Thymus (tissue), 11 donors: ENCODE measurements at regions not wholly inside any gene's neighbourhood (a gene's known extent, or its start where the extent isn't known, plus 50 kb on each side); places are given as distances from the start of the nearest gene placed in this dataset.
"Not testable (repeated sequence)": the region's sequence is repeated elsewhere in the genome, so short reads cannot be mapped to it uniquely, and the experiment has no call there.

Source experiments
- DNase-seq, 9 donors: peaks; one replicate each; pipeline ENCODE4 v3.0.0-alpha.2; 2013; ENCODE audit warnings: low spot score in 9 of 9, low read depth in 6 of 9, missing footprints in 1 of 9
- H3K27ac ChIP-seq, 2 donors: one replicate each; pipeline ENCODE4 v1.5.1; 2013; ENCODE audit warnings: control low read depth in 1 of 2, low read depth in 1 of 2, low read length in 1 of 2, mild to moderate bottlenecking in 1 of 2, moderate library complexity in 1 of 2
- H3K27me3 ChIP-seq, 2 donors: one replicate each; pipeline ENCODE4 v1.5.1; 2013; ENCODE audit warnings: low read length in 1 of 2; ENCODE audit not compliant: control insufficient read depth in 2 of 2, insufficient read depth in 1 of 2
- H3K36me3 ChIP-seq, 2 donors: one replicate each; pipeline ENCODE4 v1.5.1; 2013; ENCODE audit warnings: low read length in 1 of 2, mild to moderate bottlenecking in 1 of 2, moderate library complexity in 1 of 2; ENCODE audit not compliant: control insufficient read depth in 2 of 2, insufficient read depth in 2 of 2
- H3K4me1 ChIP-seq, 2 donors: one replicate each; pipeline ENCODE4 v1.5.1; 2013; ENCODE audit warnings: low read length in 2 of 2; ENCODE audit not compliant: control insufficient read depth in 2 of 2, insufficient read depth in 2 of 2
- H3K4me3 ChIP-seq, 2 donors: one replicate each; pipeline ENCODE4 v1.5.1; 2013; ENCODE audit warnings: low read length in 2 of 2, control low read depth in 1 of 2, mild to moderate bottlenecking in 1 of 2
- H3K9me3 ChIP-seq, 2 donors: one replicate each; pipeline ENCODE4 v1.5.1; 2013; ENCODE audit warnings: low read length in 1 of 2, mild to moderate bottlenecking in 1 of 2; ENCODE audit not compliant: control insufficient read depth in 2 of 2, insufficient read depth in 1 of 2
- WGBS: extraction: QIAGEN DNeasy Blood & Tissue Kit; methylation state at CpG from one replicate; pipeline ENCODE4 v1.1.7; 2013; 5-methylcytosine and 5-hydroxymethylcytosine counted together
- donor health status: healthy.

GRCh38 chr3:145017959-145018358 is 1046.3 kb downstream of the DIPK2A start:
- H3K9me3 ChIP-seq, result no peaks in the 10 kb centered on the region
- no peak for DNase-seq
- no peak overlapping the region for H3K27ac ChIP-seq
- H3K27me3 ChIP-seq, result no peaks in the 10 kb centered on the region
- H3K36me3 ChIP-seq, result no peaks in the 10 kb centered on the region
- H3K4me1 ChIP-seq, result no peaks in the 10 kb centered on the region
- H3K4me3 ChIP-seq, result no peak overlapping the region
- 91% methylated on average over 1 of the region's 1 CpG for WGBS

GRCh38 chr3:145022447-145022846 is 1050.8 kb downstream of the DIPK2A start:
- Histone ChIP-seq H3K27me3 (no peaks in the 10 kb centered on the region), H3K4me1 (no peaks in the 10 kb centered on the region), H3K4me3 (no peak overlapping the region), H3K9me3 (no peaks in the 10 kb centered on the region), H3K36me3 (no peaks in the 10 kb centered on the region), H3K27ac (no peak overlapping the region)
- 93% methylated on average over 2 of the region's 2 CpGs for WGBS
- no peak for DNase-seq

GRCh38 chr3:145024700-145025099 is 1053.1 kb downstream of the DIPK2A start:
- H3K4me1 ChIP-seq, result no peaks in the 10 kb centered on the region
- no peak overlapping the region for H3K27ac ChIP-seq
- no peaks in the 10 kb centered on the region for H3K36me3 ChIP-seq
- 91% methylated on average over 1 of the region's 1 CpG for WGBS
- H3K4me3 ChIP-seq, result no peak overlapping the region
- DNase-seq, result no peak
- H3K27me3 ChIP-seq, result no peaks in the 10 kb centered on the region
- no peaks in the 10 kb centered on the region for H3K9me3 ChIP-seq

- not testable (repeated sequence) for H3K27ac ChIP-seq, H3K27me3 ChIP-seq, H3K4me3 ChIP-seq, H3K4me1 ChIP-seq, H3K9me3 ChIP-seq, H3K36me3 ChIP-seq, DNase-seq
- WGBS, result 86% methylated on average over 3 of the region's 3 CpGs
Observed at GRCh38 chr3:145027186-145027585, 1055.6 kb downstream of the DIPK2A start.

- 91% methylated on average over 1 of the region's 1 CpG for WGBS
- no peaks in the 10 kb centered on the region for H3K4me1 ChIP-seq
- no peak overlapping the region for H3K4me3 ChIP-seq
- DNase-seq, result no peak
- no peaks in the 10 kb centered on the region for H3K27me3 ChIP-seq
- H3K9me3 ChIP-seq, result no peaks in the 10 kb centered on the region
- H3K27ac ChIP-seq, result no peak overlapping the region
- H3K36me3 ChIP-seq, result no peaks in the 10 kb centered on the region
Observed at GRCh38 chr3:145032791-145033190, 1061.2 kb downstream of the DIPK2A start.

- H3K9me3 ChIP-seq, result no peaks in the 10 kb centered on the region
- no peak for DNase-seq
- H3K36me3 ChIP-seq, result no peaks in the 10 kb centered on the region
- H3K27me3 ChIP-seq, result no peaks in the 10 kb centered on the region
- 93% methylated on average over 1 of the region's 1 CpG for WGBS
- no peaks in the 10 kb centered on the region for H3K4me1 ChIP-seq
- no peak overlapping the region for H3K4me3 ChIP-seq
- no peak overlapping the region for H3K27ac ChIP-seq
Observed at GRCh38 chr3:145035682-145036081, 1064.1 kb downstream of the DIPK2A start.

GRCh38 chr3:145054055-145054454 is 1082.4 kb downstream of the DIPK2A start:
- not testable (repeated sequence) for H3K4me3 ChIP-seq, H3K36me3 ChIP-seq, H3K27me3 ChIP-seq, H3K9me3 ChIP-seq, DNase-seq, H3K27ac ChIP-seq, H3K4me1 ChIP-seq
- 98% methylated on average over 2 of the region's 2 CpGs for WGBS

GRCh38 chr3:145055375-145056076 is 1083.9 kb downstream of the DIPK2A start:
- no peak overlapping the region for H3K4me3 ChIP-seq
- H3K4me1 ChIP-seq, result no peaks in the 10 kb centered on the region
- WGBS, result 84% methylated on average over 1 of the region's 1 CpG

GRCh38 chr3:145058483-145058882 is 1086.9 kb downstream of the DIPK2A start:
- Histone ChIP-seq H3K4me3 (no peak overlapping the region), H3K27ac (no peak overlapping the region), H3K4me1 (no peaks in the 10 kb centered on the region), H3K27me3 (no peaks in the 10 kb centered on the region), H3K36me3 (no peaks in the 10 kb centered on the region), H3K9me3 (peaks cover 1 to 9% of the 10 kb centered on the region in 2 donors)
- 99% methylated on average over 1 of the region's 1 CpG for WGBS
- DNase-seq, result no peak

More at GRCh38 chr3:145055375-145056076, 1083.9 kb downstream of the DIPK2A start:
- Histone ChIP-seq H3K36me3 (no peaks in the 10 kb centered on the region), H3K9me3 (no peaks in the 10 kb centered on the region), H3K27ac (no peak overlapping the region), H3K27me3 (no peaks in the 10 kb centered on the region)
- DNase-seq, result no peak
